IPS-18a (cell line): ENCODE measurements at regions not wholly inside any gene's neighbourhood (a gene's known extent, or its start where the extent isn't known, plus 50 kb on each side); places are given as distances from the start of the nearest gene placed in this dataset.
"Not testable (repeated sequence)": the region's sequence is repeated elsewhere in the genome, so short reads cannot be mapped to it uniquely, and the experiment has no call there.

ENCODE experiments used
- H3K27ac ChIP-seq: one replicate; pipeline ENCODE4 v1.5.1; 2013; ENCODE audit warnings: low read length
- H3K27me3 ChIP-seq: one replicate; pipeline ENCODE4 v1.6.1; 2013; ENCODE audit warnings: mild to moderate bottlenecking, low read length; ENCODE audit not compliant: control insufficient read depth, insufficient read depth
- H3K36me3 ChIP-seq: one replicate; pipeline ENCODE4 v1.6.1; 2013; ENCODE audit warnings: low read depth, low read length; ENCODE audit not compliant: control insufficient read depth
- H3K4me1 ChIP-seq: one replicate; pipeline ENCODE4 v1.6.1; 2013; ENCODE audit warnings: low read depth, low read length; ENCODE audit not compliant: control insufficient read depth
- H3K4me3 ChIP-seq: one replicate; pipeline ENCODE4 v1.5.1; 2013; ENCODE audit warnings: low read length
- H3K9ac ChIP-seq: one replicate; pipeline ENCODE4 v1.6.1; 2013; ENCODE audit warnings: mild to moderate bottlenecking, low read length, moderate library complexity
- H3K9me3 ChIP-seq: one replicate; pipeline ENCODE4 v1.6.1; 2013; ENCODE audit warnings: low read depth, low read length; ENCODE audit not compliant: control insufficient read depth

DNA sequence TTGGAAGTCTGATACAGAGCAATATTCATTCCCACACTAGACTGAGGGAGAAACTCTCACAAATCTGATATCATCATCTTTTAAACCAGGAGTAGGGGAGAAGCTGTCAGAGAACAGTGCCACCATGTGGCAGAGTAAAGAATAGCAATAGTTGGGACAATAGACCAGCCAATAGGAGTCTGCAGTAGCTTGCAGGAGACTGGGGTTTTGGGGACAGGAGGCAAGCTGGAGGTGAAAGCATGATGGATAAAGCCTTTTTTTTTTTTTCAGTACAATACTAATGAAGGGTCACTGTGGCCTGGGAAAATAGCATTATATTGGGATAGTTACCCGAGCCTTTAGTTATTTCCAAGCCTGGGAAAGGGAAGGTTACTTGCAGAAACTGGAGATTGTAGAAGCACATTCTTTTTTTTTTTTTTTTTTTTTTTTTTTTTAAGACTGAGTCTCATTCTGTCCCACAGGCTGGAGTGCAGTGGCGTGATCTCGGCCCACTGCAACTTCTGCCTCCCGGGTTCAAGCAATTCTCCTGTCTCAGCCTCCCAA, 120.7 kb downstream of the S1PR1 start:
- H3K36me3 ChIP-seq, result no peaks in the 10 kb centered on the region
- no peak overlapping the region for H3K9ac ChIP-seq
- H3K27me3 ChIP-seq, result no peaks in the 10 kb centered on the region
- H3K27ac ChIP-seq, result no peak overlapping the region
- no peak overlapping the region for H3K4me3 ChIP-seq
- H3K9me3 ChIP-seq, result no peaks in the 10 kb centered on the region
- peaks cover 3% of the 10 kb centered on the region for H3K4me1 ChIP-seq

DNA sequence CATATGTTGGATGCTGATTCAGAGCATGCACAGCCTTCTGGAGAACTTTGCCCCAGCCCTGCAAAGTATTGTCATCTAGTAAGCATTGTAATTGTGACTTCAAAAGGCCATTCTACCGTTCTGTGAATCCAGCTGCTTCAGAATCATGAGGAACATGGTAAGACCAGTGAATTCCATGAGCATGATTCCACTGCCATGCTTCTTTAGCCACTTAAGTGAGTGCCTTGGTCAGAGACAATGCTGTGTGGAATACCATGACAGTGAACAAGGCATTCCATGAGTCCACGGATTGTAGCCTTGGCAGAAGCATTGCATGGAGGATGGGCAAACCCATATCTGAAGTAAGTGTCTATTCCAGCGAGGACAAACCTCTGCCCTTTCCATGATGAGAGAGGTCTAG, 123.7 kb downstream of the S1PR1 start:
- Histone ChIP-seq H3K4me3 (no peak overlapping the region), H3K9me3 (no peaks in the 10 kb centered on the region), H3K27ac (no peak overlapping the region), H3K9ac (no peak overlapping the region), H3K36me3 (no peaks in the 10 kb centered on the region), H3K4me1 (peaks cover 3% of the 10 kb centered on the region), H3K27me3 (no peaks in the 10 kb centered on the region)

DNA sequence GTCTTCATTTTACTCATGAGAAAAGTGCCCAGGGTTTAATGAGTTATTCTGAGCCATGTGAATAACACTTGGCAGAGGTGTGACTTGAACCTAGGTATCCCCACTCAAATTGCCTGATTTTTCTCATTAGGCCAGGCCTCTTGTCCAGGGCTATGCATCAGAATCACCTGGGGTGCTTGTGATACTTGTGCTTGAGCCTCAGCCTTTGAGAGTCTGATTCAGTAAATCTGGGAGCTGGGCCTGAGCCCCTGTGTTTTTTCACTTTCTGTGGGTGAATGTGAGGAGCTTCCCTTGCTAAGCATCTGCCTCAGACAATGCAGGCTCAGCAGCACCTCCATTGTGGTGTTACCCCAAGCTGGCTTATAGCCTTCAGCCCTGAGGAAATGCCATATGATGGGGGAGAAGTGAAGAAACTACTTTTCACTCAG, 127.1 kb downstream of the S1PR1 start:
- H3K4me3 ChIP-seq, result no peak overlapping the region
- no peaks in the 10 kb centered on the region for H3K9me3 ChIP-seq
- H3K27ac ChIP-seq, result no peak overlapping the region
- H3K9ac ChIP-seq, result no peak overlapping the region
- H3K36me3 ChIP-seq, result no peaks in the 10 kb centered on the region
- H3K4me1 ChIP-seq, result no peaks in the 10 kb centered on the region
- no peaks in the 10 kb centered on the region for H3K27me3 ChIP-seq

DNA sequence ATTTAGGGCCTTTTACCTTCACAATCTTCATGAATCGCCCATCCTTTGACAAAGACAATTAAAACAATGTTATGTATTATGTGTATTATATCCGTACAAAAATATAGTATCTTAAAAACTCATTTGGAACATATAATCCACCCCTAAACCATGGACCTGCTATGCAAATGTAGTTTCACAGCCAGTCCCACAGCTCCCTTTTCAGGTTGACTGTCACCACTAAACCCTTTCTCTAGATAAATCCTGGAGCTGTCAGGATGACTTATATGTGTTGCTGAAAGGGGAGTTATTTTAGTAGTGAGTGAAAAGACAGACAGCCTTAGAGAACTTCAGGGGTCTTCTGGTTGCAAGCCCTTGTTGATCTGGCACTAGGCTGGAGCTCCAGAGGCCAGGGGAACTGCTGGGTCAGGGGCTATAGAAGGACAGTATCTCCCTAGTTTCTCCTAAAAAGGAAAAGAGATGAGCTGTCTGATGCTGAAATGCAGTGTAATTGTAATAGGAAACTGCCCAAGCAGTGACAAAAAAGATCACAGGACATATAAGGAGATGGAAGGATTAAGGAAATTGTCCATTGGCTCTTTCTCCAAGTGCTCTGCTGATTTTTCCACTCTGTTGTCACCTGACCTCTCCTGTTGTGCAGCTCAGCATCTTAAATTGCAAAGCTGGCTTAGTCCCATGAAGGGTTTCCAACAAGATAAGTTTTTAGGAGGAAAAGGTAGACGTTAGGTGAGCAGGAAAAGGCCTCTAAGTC, 127.7 kb downstream of the S1PR1 start:
- no peak overlapping the region for H3K9ac ChIP-seq
- no peak overlapping the region for H3K27ac ChIP-seq
- no peaks in the 10 kb centered on the region for H3K9me3 ChIP-seq
- no peaks in the 10 kb centered on the region for H3K4me1 ChIP-seq
- no peaks in the 10 kb centered on the region for H3K36me3 ChIP-seq
- no peak overlapping the region for H3K4me3 ChIP-seq
- no peaks in the 10 kb centered on the region for H3K27me3 ChIP-seq

DNA sequence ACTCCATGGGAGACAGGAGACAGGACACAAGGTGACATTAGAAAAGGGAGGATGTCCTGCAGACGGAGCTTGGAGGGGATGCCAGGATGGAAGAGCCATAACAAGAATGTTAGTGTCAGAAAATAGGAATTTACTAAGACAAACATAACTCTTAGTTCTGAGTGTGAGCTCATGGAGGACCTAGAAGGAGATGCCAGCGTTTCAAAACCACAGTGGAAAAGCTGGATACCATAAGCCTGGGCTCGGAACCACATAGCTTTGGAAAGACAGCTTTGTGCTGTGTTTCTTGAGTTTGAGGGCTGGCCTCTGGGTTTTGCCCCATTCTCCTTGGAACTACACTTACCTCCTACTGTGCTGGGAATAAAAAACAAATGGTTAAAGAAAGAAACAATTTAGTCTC, 128.4 kb downstream of the S1PR1 start:
- Histone ChIP-seq H3K27ac (no peak overlapping the region), H3K4me3 (no peak overlapping the region), H3K4me1 (no peaks in the 10 kb centered on the region), H3K9me3 (no peaks in the 10 kb centered on the region), H3K36me3 (no peaks in the 10 kb centered on the region), H3K27me3 (no peaks in the 10 kb centered on the region), H3K9ac (no peak overlapping the region)

DNA sequence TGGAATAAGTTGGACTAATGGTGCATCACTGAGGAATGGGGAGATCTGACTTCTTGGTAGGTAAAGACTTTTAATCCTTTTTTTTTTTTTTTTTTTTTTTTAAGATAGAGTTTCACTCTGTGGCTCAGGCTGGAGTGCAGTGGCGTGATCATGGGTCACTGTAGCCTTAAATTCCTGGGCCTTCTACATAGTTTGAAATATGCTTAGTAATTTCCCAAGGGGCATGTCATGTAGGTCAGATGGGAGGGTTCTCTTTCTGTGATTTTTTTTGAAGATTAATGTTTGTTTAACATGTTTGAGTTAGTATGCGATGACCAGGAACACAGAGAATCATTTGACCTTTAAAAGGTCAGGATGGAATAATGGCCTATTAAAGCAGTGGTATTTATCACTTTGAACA, 129.1 kb downstream of the S1PR1 start:
- Histone ChIP-seq H3K9me3 (no peaks in the 10 kb centered on the region), H3K36me3 (no peaks in the 10 kb centered on the region), H3K4me3 (no peak overlapping the region), H3K4me1 (no peaks in the 10 kb centered on the region), H3K27ac (no peak overlapping the region), H3K9ac (no peak overlapping the region), H3K27me3 (no peaks in the 10 kb centered on the region)

DNA sequence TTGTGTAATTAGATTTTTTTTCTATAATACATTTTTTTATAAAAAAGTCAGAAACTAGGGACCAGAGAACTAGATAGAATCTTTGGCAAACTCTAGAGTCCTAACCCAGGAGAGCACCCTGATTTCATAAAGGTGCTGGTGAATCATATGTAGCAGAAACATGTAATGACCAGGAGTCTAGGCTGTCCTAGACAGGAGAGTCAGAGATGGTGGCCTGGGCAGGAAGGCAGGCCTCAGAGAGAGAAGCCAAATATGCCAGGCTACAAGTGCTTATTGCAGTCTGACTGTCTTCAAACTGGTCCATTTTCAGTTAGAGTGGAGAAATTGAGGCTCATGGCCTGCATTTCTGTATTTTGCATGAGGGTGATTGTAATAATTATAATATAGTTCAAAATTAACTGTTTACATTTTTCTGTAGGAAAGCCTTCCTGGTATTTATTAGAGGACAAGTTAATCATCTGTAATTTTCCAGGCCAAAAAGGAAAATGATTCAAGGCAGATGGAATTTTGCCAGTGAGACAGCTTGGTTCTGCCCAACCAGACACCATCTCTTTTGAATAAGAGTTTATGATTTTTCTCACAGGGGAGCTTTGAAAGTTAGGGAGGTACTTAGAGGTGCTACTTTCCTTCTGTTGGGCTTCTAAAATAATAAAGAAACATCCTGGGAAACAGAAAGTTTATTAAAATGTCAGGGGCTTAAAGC, 129.8 kb downstream of the S1PR1 start:
- H3K9ac ChIP-seq, result no peak overlapping the region
- H3K27me3 ChIP-seq, result no peaks in the 10 kb centered on the region
- H3K27ac ChIP-seq, result no peak overlapping the region
- no peak overlapping the region for H3K4me3 ChIP-seq
- H3K36me3 ChIP-seq, result no peaks in the 10 kb centered on the region
- no peaks in the 10 kb centered on the region for H3K4me1 ChIP-seq
- no peaks in the 10 kb centered on the region for H3K9me3 ChIP-seq

DNA sequence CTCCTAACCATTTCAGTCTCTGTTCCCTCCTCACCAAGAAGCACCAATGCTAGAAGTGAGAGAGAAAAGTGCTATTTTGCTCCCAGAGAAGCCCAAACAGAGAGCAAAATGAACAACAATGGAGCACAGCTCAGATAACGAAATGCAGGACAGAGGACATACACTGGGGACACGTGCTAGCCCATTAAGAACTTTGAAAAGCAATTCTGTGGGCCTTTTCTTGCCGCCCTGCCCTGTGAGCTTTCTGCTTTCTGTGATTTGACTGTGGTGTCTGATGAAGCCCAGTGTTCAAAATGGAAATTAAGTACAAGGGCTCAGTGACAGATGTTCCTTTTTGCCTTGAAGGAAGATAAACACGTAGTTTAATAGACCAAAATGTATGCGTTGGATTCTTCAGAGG, 130.8 kb downstream of the S1PR1 start:
- Histone ChIP-seq H3K27me3 (no peaks in the 10 kb centered on the region), H3K9ac (no peak overlapping the region), H3K9me3 (no peaks in the 10 kb centered on the region), H3K4me1 (no peaks in the 10 kb centered on the region), H3K27ac (no peak overlapping the region), H3K4me3 (no peak overlapping the region), H3K36me3 (no peaks in the 10 kb centered on the region)

DNA sequence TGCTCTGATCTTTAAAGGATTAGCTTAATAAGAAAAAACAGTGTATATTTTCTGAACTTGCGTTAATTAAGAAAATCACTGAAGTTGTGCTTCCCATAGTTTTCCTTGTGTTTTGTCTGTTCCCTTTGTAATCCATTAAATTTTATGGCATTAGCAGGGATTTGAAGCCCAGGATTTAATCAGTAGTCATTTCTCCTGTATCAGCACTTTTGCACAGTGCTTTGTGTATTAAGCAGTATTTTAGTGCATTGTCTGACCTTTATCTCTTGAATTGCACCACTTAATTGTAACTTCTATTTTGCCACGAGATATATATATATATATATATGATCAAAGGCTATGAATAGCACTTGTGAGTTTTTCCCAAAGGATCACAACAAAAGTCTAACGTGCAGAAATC, 133.7 kb downstream of the S1PR1 start:
- no peak overlapping the region for H3K27ac ChIP-seq
- no peaks in the 10 kb centered on the region for H3K27me3 ChIP-seq
- H3K4me1 ChIP-seq, result no peaks in the 10 kb centered on the region
- no peak overlapping the region for H3K9ac ChIP-seq
- H3K9me3 ChIP-seq, result no peaks in the 10 kb centered on the region
- no peak overlapping the region for H3K4me3 ChIP-seq
- no peaks in the 10 kb centered on the region for H3K36me3 ChIP-seq

DNA sequence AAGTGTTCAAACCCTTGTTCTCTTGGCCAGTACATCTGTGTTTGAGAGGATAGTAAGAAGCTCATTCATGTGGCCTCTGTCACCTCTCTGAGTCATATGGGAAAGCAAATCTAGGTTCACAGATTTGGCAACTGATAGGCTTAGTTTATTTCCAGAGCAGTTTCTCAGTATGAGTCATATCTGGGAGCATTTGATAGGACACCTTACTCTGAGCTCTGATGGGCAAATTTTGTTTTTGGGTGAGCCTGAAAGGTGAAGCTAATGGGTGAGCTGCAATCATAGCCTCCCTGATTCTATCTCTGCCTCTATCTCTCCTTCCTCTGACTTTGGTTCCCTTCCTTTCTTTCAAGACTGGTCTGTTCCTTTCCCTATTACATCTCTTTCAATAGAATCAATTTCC, 134.4 kb downstream of the S1PR1 start:
- Histone ChIP-seq H3K4me3 (no peak overlapping the region), H3K27ac (no peak overlapping the region), H3K36me3 (no peaks in the 10 kb centered on the region), H3K9me3 (no peaks in the 10 kb centered on the region), H3K27me3 (no peaks in the 10 kb centered on the region), H3K9ac (no peak overlapping the region), H3K4me1 (no peaks in the 10 kb centered on the region)

DNA sequence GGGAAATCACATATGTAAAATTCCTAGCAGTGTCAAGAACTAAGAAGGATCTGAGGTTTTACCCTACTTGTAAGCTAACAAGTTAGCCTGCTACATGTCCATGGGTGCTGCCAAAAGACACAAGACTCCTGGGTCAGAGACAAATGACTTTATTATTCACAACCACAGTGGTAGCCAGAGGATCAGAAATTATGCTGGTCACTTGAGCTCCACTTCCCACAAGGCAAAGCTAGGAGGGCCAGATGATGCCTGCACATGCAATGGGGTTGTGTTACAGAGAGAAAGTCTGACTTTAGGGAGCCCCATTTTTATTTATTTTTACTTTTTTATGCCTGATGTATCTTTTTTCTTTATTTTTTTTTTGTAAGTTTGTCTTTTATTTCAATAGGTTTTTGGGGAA, 136.8 kb downstream of the S1PR1 start:
- Histone ChIP-seq H3K27ac (no peak overlapping the region), H3K9ac (no peak overlapping the region), H3K36me3 (no peaks in the 10 kb centered on the region), H3K4me1 (no peaks in the 10 kb centered on the region), H3K9me3 (no peaks in the 10 kb centered on the region), H3K27me3 (no peaks in the 10 kb centered on the region), H3K4me3 (no peak overlapping the region)

DNA sequence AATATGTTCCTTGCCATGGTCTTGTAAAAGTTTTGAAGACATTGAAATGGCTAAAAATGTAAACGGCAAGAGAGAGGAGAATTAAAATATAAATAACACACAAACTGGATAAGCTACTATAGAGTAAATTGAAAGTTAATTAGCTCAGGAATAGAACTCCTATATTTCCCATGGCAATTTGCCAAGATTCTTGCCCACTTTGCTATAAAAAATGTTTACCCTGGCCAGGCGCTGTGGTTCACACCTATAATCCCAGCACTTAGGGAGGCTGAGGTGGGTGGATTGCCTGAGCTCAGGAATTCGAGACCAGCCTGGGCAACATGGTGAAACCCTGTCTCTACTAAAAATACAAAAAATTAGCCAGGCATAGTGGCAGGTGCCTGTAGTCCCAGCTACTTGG, 138.6 kb downstream of the S1PR1 start:
- H3K4me3 ChIP-seq, H3K9me3 ChIP-seq, H3K9ac ChIP-seq, H3K36me3 ChIP-seq, H3K27me3 ChIP-seq, H3K27ac ChIP-seq, H3K4me1 ChIP-seq: not testable (repeated sequence)
